ENCODE measurements at regions not wholly inside any gene's neighbourhood (a gene's known extent, or its start where the extent isn't known, plus 50 kb on each side); places are given as distances from the start of the nearest gene placed in this dataset.
"Not testable (repeated sequence)": the region's sequence is repeated elsewhere in the genome, so short reads cannot be mapped to it uniquely, and the experiment has no call there.

DNA sequence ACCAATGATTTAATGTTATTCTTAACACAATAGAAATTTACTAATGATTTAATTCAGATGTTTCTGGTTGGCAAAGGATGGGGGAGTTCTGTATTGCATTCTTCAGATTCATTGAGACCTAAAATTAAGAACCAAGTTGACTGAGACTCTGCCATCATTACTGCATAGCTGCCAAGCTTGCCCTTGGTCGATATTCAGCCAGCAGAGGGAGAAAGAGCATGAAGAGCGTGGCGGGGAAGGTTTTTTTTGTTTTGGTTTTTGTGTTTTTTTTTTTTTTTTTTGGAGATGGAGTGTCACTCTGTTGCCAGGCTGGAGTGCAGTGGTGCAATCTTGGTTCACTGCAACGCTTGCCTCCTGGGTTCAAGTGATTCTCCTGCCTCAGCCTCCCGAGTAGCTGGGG lies 659.4 kb upstream of the EEF2KMT start (continued):
- TF ChIP-seq ZNF565 (CRISPR knock-in tag; conservative IDR thresholded peaks at IDR 0.05; ENCODE audit: low read depth) = no peak
- TF ChIP-seq, protein P1, sequence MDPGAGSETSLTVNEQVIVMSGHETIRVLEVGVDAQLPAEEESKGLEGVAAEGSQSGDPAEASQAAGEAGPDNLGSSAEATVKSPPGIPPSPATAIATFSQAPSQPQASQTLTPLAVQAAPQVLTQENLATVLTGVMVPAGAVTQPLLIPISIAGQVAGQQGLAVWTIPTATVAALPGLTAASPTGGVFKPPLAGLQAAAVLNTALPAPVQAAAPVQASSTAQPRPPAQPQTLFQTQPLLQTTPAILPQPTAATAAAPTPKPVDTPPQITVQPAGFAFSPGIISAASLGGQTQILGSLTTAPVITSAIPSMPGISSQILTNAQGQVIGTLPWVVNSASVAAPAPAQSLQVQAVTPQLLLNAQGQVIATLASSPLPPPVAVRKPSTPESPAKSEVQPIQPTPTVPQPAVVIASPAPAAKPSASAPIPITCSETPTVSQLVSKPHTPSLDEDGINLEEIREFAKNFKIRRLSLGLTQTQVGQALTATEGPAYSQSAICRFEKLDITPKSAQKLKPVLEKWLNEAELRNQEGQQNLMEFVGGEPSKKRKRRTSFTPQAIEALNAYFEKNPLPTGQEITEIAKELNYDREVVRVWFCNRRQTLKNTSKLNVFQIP (CRISPR knock-in tag; IDR thresholded peaks at IDR 0.05; ENCODE audit: borderline replicate concordance, low read depth) = no peak

DNA sequence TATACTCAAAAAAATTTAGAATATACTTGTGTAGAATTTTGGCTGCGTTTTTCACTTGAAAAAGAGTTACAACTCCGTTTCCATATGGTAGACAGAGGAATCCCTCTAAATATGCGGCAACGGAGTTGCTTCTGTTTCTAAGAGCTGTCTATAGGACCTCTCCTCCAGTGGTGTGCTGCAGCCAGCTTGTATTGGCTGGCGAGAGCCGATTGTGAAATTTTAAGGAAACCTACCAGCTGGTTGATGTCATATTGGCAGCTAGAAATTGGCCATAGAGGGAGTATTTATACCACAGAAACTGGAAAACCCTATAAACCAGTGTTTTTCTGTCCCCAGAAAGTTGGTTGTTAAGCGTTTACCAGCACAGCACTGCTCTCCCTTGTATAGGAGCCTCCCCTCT lies 655.8 kb upstream of the EEF2KMT start:
- no peak for TF ChIP-seq ESRRG (CRISPR knock-in tag; IDR thresholded peaks at IDR 0.05)
- TF ChIP-seq BACH2 (CRISPR knock-in tag; IDR thresholded peaks at IDR 0.05; ENCODE audit: borderline replicate concordance) = no peak
- no peak for TF ChIP-seq ZFP3 (CRISPR knock-in tag; IDR thresholded peaks at IDR 0.05)
- TF ChIP-seq TCF4 (CRISPR knock-in tag; IDR thresholded peaks at IDR 0.05; ENCODE audit: borderline replicate concordance) = no peak
- no peak for TF ChIP-seq CSDC2 (CRISPR knock-in tag; IDR thresholded peaks at IDR 0.05)
- ATAC-seq = no peak

DNA sequence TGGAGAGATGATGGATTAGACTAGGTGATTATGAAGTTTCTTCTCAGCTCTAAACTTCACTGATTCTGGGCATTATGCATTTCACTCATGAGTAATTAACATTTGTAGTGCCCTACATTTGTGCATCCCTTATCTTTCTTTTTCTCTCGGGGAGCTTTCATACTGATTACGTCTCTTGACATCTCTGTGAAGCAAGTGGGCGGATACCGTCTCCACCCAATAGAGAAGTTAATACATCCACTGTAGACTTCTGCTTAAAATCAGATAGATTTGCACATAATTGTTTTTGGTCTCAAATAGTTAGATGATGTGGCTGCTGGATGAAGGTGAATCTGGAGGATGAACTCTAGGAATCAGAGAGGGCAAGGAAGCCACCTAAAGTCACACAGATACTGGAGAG lies 653.6 kb upstream of the EEF2KMT start:
- ATAC-seq = no peak
- TF ChIP-seq ZC3H10 (CRISPR knock-in tag; IDR thresholded peaks at IDR 0.05) (no peak), ZNF70 (CRISPR knock-in tag; IDR thresholded peaks at IDR 0.05) (no peak), ZNF8 (CRISPR knock-in tag; IDR thresholded peaks at IDR 0.05) (no peak), ZNF565 (CRISPR knock-in tag; conservative IDR thresholded peaks at IDR 0.05; ENCODE audit: low read depth) (no peak), PPARA (CRISPR knock-in tag; IDR thresholded peaks at IDR 0.05; ENCODE audit: borderline replicate concordance) (no peak), RARB (CRISPR knock-in tag; IDR thresholded peaks at IDR 0.05) (no peak), SNAI2 (CRISPR knock-in tag; IDR thresholded peaks at IDR 0.05) (no peak), ISL1 (CRISPR knock-in tag; IDR thresholded peaks at IDR 0.05) (no peak), TCF4 (CRISPR knock-in tag; IDR thresholded peaks at IDR 0.05; ENCODE audit: borderline replicate concordance) (no peak), OSR1 (CRISPR knock-in tag; IDR thresholded peaks at IDR 0.05) (no peak), ZFP30 (CRISPR knock-in tag; IDR thresholded peaks at IDR 0.05) (no peak), ZFP3 (CRISPR knock-in tag; IDR thresholded peaks at IDR 0.05) (no peak), BACH2 (CRISPR knock-in tag; IDR thresholded peaks at IDR 0.05; ENCODE audit: borderline replicate concordance) (no peak)
- TF ChIP-seq, protein P2, sequence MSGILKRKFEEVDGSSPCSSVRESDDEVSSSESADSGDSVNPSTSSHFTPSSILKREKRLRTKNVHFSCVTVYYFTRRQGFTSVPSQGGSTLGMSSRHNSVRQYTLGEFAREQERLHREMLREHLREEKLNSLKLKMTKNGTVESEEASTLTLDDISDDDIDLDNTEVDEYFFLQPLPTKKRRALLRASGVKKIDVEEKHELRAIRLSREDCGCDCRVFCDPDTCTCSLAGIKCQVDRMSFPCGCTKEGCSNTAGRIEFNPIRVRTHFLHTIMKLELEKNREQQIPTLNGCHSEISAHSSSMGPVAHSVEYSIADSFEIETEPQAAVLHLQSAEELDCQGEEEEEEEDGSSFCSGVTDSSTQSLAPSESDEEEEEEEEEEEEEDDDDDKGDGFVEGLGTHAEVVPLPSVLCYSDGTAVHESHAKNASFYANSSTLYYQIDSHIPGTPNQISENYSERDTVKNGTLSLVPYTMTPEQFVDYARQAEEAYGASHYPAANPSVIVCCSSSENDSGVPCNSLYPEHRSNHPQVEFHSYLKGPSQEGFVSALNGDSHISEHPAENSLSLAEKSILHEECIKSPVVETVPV (CRISPR knock-in tag; IDR thresholded peaks at IDR 0.05) = no peak
- TF ChIP-seq, protein P3, sequence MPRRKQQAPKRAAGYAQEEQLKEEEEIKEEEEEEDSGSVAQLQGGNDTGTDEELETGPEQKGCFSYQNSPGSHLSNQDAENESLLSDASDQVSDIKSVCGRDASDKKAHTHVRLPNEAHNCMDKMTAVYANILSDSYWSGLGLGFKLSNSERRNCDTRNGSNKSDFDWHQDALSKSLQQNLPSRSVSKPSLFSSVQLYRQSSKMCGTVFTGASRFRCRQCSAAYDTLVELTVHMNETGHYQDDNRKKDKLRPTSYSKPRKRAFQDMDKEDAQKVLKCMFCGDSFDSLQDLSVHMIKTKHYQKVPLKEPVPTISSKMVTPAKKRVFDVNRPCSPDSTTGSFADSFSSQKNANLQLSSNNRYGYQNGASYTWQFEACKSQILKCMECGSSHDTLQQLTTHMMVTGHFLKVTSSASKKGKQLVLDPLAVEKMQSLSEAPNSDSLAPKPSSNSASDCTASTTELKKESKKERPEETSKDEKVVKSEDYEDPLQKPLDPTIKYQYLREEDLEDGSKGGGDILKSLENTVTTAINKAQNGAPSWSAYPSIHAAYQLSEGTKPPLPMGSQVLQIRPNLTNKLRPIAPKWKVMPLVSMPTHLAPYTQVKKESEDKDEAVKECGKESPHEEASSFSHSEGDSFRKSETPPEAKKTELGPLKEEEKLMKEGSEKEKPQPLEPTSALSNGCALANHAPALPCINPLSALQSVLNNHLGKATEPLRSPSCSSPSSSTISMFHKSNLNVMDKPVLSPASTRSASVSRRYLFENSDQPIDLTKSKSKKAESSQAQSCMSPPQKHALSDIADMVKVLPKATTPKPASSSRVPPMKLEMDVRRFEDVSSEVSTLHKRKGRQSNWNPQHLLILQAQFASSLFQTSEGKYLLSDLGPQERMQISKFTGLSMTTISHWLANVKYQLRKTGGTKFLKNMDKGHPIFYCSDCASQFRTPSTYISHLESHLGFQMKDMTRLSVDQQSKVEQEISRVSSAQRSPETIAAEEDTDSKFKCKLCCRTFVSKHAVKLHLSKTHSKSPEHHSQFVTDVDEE (CRISPR knock-in tag; IDR thresholded peaks at IDR 0.05) = no peak
- TF ChIP-seq, protein P4, sequence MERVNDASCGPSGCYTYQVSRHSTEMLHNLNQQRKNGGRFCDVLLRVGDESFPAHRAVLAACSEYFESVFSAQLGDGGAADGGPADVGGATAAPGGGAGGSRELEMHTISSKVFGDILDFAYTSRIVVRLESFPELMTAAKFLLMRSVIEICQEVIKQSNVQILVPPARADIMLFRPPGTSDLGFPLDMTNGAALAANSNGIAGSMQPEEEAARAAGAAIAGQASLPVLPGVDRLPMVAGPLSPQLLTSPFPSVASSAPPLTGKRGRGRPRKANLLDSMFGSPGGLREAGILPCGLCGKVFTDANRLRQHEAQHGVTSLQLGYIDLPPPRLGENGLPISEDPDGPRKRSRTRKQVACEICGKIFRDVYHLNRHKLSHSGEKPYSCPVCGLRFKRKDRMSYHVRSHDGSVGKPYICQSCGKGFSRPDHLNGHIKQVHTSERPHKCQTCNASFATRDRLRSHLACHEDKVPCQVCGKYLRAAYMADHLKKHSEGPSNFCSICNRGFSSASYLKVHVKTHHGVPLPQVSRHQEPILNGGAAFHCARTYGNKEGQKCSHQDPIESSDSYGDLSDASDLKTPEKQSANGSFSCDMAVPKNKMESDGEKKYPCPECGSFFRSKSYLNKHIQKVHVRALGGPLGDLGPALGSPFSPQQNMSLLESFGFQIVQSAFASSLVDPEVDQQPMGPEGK (CRISPR knock-in tag; IDR thresholded peaks at IDR 0.05; ENCODE audit: borderline replicate concordance) = no peak

DNA sequence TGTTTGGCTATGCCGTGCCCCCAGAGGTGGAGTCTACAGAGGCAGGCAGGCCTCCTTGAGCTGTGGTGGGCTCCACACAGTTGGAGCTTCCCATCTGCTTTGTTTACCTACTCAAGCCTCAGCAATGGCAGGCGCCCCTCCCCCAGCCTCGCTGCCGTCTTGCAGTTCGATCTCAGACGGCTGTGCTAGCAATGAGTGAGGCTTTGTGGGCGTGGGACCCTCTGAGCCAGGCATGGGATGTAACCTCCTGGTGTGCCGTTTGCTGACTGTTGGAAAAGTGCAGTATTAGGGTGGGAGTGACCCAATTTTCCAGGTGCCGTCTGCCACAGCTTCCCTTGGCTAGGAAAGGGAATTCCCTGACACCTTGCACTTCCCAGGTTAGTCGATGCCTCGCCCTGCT lies 652.8 kb upstream of the EEF2KMT start:
- ATAC-seq = not testable (repeated sequence)

DNA sequence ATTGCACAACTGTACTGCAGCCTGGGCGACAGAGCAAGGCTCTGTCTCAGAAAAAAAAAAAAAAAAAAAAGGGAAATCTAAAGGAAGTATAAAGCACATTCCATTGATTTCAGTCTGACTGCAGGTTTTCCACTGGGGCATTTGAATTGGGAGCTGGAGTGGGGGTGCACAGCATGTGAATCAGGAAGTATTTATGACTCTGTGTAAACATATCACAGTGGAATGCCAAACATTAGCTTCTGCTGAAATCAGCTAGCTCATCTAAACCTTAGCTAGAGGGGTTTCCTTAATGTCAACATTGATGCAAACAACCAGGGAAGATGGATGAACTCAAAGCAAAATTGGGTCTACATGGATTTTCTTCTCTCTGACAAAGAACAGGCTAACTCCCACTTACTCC lies 641.0 kb upstream of the EEF2KMT start:
- no peak for ATAC-seq
- no peak for TF ChIP-seq ZNF70 (CRISPR knock-in tag; IDR thresholded peaks at IDR 0.05)
- TF ChIP-seq ZC3H10 (CRISPR knock-in tag; IDR thresholded peaks at IDR 0.05) = no peak
- no peak for TF ChIP-seq ZNF8 (CRISPR knock-in tag; IDR thresholded peaks at IDR 0.05)
- no peak for TF ChIP-seq SNAI2 (CRISPR knock-in tag; IDR thresholded peaks at IDR 0.05)
- no peak for TF ChIP-seq TCF4 (CRISPR knock-in tag; IDR thresholded peaks at IDR 0.05; ENCODE audit: borderline replicate concordance)
- TF ChIP-seq CSDC2 (CRISPR knock-in tag; IDR thresholded peaks at IDR 0.05) = no peak
- TF ChIP-seq ESRRG (CRISPR knock-in tag; IDR thresholded peaks at IDR 0.05) = no peak
- TF ChIP-seq, protein P5, sequence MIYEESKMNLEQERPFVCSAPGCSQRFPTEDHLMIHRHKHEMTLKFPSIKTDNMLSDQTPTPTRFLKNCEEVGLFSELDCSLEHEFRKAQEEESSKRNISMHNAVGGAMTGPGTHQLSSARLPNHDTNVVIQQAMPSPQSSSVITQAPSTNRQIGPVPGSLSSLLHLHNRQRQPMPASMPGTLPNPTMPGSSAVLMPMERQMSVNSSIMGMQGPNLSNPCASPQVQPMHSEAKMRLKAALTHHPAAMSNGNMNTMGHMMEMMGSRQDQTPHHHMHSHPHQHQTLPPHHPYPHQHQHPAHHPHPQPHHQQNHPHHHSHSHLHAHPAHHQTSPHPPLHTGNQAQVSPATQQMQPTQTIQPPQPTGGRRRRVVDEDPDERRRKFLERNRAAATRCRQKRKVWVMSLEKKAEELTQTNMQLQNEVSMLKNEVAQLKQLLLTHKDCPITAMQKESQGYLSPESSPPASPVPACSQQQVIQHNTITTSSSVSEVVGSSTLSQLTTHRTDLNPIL (CRISPR knock-in tag; IDR thresholded peaks at IDR 0.05; ENCODE audit: low read depth) = no peak
- TF ChIP-seq ARNTL (CRISPR knock-in tag; IDR thresholded peaks at IDR 0.05; ENCODE audit: borderline replicate concordance, low read depth) = no peak
- TF ChIP-seq ZNF565 (CRISPR knock-in tag; conservative IDR thresholded peaks at IDR 0.05; ENCODE audit: low read depth) = no peak
- TF ChIP-seq, protein P2 (CRISPR knock-in tag; IDR thresholded peaks at IDR 0.05) = no peak

Data from SK-N-SH treated with all-trans-retinoic acid at 6 μM for 48 hours (cell line).